ENCODE measurements at regions not wholly inside any gene's neighbourhood (a gene's known extent, or its start where the extent isn't known, plus 50 kb on each side); places are given as distances from the start of the nearest gene placed in this dataset.

DNA sequence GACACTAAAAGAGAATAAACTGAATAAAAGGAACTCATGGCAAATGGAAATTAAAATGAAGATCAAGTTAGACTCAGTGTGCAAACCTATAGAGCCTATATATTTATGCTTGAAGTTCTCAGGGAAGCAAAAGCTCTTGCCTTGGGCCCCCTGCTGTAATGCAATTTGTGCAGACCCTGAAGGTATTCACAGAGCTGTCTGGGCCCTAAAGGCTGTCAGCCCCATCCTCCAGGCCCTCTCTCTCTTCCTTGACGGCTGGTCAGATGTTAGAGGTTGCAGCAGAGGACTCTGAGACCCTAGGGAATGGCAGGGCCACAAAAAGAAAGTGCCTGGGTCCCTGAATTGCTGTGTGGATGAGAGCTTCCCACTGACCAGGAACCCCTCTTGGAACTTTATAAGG lies 283.9 kb upstream of the TUT7 start:
- TF ChIP-seq CTCF (conservative IDR thresholded peaks at IDR 0.05; ENCODE audit: low read length), result no peak
- TF ChIP-seq EZH2phosphoT487 (IDR thresholded peaks at IDR 0.05; ENCODE audit: borderline replicate concordance), result no peak

All from Loucy (cell line).